ENCODE measurements at regions not wholly inside any gene's neighbourhood (a gene's known extent, or its start where the extent isn't known, plus 50 kb on each side); places are given as distances from the start of the nearest gene placed in this dataset.

DNA sequence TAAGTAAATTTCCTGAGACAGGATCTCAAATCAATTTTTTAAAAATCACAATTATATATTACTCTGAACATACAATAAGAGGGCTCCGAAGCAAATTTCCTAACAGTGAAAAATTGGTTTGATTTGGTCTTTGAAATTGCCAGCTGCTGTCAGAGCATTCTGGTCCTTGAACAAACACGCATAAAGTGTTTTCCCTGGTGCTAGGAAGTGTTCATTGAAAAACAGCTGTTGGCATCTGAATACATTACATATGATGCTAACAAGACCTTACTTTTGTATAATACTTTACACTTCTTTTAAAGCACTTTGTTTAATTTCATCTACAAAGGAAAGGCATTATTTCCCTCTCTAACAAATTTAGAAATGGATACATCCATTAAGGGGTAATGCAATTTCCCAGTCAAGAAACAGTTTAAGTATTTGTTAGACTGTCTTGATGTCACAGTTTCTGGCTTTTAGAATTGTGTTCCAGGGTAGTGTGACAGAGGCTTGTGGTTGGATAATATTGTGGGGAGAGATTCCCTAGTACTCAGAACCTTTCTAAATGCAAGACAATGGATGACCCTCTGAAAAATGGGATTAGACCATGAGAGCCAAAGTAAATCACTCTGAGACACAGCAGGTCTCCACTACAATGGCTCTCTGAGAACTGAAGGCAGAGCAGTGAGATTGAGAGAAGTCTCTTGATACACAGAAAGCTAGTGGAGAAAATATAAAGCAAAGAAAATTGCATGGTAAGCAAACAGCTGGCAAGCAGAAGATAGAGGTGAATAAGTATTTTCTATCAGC lies 299.0 kb downstream of the TRIB2 start:
- DNase-seq = peak in 1 of 2 experiments; percentile 39

GRCh38 chr2:13018490-13018889 lies 301.8 kb downstream of the TRIB2 start:
- DNase-seq = no peak

GRCh38 chr2:13019781-13020180 lies 303.0 kb downstream of the TRIB2 start:
- DNase-seq = no peak

- DNase-seq = no peak
Observed at GRCh38 chr2:13020469-13020868, 303.7 kb downstream of the TRIB2 start.

DNA sequence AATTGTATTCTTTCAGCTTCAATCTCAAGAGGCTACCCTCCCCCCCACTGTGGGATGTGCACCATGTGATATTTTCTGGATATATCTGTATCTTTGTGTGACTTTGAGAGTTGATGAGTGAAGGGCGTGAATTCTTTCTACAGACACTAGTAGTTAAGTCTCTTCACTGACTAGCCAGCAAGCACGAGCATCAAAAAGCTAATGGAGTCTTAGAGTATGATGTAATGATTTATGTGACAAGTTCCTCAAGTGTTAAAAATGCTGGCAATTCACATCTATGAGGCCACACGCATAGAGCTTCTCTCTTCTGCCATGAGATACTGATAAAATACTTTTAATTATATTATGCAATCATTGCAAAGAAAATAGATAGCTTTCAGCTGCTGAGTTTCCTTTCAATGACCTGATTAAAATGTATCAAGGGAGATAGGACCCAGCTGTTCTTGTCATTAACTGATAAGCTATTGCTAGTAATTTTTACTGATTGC lies 304.8 kb downstream of the TRIB2 start:
- DNase-seq = no peak

GRCh38 chr2:13030606-13031005 lies 313.9 kb downstream of the TRIB2 start:
- no peak for DNase-seq

DNA sequence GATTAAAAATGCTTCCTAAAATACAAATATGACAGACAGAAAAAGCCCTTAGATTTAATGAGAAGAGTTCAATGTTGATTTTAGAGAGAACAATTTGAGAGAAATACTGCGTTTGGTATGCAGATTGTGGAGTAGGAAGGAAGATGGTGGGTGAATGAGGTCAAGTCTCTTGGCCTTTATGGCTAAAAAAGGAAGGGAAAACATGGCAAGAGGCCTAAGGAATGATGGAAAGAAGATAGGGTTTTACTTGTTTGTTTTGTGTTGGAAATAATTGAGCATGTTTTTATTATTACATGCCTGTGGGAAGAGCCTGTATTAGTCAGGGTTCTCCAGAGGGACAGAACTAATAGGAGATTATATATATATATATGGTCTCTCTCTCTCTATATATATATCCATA lies 318.1 kb downstream of the TRIB2 start:
- no peak for DNase-seq

DNA sequence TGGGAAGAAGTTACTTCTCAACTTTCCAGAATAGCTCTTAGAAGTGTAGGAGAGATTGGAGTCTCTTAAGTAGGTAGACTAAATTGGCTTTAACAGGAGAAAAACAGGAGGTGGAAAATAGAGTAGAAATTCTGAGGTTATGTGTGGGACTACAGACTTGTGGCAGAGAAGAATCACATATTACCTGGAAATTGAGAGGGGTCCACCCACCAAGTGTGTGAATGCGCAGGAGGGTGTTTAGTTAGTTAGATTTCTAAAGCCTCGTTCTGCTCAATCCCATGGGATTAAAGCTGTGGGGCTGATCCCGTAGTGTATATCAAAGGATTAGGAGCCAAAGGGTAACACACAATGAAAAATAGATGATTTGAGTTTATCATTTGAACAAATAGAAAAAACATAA lies 319.1 kb downstream of the TRIB2 start:
- DNase-seq = no peak

DNA sequence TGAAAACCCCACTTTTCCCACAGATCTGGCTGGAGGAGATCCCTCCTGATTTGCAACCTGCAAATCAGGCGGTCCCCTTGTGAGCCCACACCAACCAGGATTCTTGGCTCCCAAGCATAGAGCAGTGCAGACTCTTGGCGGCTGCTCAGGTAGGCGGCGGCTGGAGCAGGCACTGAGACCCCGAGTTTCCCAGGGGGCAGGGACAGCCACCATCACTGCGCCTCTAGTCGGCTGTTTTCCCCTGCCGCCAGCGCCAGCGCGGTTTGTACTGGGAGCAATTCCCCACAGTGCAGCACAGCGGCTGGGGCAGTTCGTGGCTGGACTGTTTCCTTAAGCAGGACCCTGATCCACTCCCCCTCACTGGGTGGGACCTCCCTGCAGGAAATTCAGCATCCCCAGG lies 323.3 kb downstream of the TRIB2 start:
- DNase-seq = no peak

DNA sequence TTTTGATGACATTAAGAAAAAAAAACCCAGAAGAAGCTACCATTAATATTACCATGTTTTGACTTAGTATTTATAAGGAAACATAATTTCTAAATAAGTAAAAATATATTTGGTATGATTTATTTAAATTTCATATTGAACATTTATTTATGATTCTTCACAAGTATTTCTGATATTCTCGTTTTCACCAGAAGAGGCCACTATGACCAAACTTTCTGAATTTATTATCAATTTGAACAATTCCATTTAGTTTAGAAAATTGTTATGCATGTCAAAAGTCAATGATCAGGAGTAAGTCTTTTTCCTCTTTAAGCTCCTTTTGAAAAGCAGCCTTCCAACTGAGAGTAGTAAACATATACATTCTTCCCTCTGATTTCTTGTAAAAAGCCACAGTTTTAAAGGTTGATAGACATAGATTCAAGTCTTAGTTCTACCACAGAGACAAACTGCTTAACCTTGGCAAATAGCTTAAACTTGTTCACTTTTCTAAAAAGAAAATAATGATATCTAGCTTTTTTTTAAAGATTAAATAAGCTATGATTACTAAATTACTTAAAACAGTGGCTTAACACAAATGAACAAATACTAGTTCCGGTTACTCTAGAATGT lies 329.9 kb downstream of the TRIB2 start:
- DNase-seq = peak in 1 of 2 experiments; percentile 9

DNA sequence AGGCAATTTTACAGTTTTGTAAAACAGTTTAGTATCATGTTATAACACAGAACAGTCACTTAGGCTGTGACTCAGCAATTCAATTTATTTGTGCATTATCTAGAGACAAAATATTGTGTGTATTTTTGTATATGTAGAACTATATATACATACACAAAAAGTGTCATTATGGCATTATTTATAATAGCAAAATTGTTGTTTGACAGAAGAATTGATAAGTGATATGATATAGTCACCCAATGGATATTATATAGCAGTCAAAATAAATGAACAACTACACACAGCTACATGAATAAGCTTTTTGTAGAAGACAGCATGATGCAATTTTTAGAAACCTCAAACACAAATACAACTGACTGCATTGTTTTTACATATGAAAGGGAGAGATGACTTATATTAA lies 334.0 kb downstream of the TRIB2 start:
- DNase-seq = no peak

DNA sequence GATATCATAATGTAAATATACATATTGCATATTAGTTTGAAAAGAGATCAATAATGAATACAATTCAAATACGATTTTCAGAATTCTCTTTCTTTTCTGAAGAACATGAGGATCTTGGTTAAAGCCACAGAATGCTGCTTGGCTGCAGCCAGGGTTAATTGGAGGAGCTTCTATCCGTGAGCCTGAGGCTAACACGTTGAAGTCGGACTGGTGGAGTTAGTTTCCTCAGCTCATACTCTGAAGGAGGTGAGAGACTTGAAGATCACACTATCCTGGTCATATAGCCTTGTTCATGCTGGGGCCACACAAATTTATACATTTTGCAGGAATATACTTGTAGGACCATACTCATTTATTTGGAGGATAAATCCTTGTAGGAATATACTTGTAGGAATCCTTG lies 335.8 kb downstream of the TRIB2 start:
- DNase-seq = no peak

DNA sequence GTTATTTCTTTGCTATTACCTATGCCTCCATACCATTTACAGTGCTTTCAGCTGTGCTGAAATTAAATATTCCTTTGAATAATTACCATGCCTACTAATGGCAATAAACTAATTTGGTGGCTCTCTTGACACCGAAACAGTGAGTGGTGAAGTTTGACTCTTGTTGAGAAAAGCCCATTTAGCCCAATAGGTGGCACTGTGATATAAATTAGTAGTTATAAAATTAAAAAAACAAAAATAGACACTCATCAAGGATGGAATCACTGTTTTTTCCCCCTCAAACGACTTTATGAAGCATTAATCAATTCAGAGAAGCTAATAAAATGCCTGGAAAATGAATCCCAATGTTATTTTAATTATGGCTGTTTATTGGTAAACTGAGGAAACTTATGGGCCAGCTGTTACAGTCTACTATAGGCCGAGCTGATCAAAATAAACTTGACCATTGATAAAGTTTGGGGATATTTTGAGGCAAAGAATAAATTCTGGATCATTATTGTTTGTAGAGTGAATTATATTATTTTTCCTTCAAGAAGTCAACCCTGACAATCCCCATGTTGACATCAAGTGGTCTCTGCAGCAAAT lies 339.6 kb downstream of the TRIB2 start:
- DNase-seq = peak in 1 of 2 experiments; percentile 33

DNA sequence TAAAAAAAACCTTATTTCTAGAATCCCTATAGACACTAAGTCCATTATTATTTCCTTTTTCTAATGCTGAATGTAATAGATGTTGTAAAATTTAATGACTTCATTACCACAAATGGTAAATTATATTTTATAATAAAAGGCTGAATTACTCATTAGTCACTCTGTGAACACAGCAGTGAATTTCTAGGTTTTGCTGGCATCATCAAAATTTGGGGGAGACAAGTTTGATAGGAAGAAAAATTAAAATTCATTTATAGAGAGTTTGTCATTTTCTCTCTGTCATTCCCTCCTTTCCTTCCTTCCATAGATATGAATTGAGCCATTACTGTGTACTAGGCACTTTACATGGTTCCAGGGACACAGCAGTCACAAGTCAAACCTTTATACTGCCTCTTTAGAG lies 340.9 kb downstream of the TRIB2 start:
- no peak for DNase-seq

DNA sequence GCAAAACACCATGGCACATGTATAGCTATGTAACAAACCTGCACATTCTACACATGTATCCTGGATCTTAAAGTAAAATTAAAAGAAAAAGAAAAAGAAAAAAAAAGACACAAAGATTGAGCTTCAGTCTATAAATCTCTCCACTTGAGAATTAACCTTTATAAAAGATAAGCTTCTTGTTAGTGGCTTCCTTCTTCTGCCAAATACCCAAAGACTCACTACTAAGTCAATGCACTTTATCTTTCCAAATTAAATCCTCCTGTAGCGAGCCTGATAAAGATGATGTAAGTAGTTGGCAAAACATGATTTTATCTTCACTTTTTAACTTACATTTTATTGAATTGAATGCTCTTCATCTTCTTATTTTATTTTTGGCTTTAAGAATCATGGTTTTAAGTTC lies 349.9 kb downstream of the TRIB2 start:
- DNase-seq = no peak

DNA sequence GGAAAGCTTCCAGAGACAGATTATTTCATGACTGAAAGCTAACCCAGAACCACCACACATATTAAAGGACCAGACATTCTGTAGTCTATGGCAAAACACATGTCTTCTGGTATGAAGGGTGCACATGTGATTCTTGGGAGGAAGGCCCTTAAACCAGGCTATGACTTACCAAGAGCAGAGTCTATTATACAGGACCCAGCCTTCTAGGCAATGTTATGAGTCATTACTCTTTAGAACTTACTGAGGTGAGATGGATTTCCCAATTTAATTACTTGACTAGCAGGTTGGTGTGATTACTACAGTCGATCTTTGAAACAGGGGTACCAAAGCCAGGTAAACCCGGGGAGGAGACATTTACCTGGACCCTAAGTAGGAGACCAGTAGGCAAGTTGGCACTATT lies 350.8 kb downstream of the TRIB2 start:
- DNase-seq = no peak

DNA sequence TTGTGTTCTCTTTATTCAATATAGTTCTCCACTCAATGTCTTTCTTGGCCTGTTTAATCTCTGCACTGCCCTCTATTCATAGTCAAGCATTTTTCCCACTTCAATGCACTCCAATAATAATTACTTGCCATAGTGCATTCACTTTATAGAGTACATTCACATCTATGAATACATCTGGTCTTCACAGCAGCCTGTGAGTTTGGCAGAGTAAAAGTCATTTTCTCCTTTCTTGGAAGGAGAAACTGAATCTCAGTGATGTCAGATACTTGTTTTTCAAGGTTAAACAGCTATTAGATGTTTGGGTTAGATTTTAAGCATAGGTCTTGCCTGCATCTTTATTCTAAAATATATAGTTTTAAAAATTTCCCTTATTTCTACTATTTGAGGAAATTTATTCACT lies 373.2 kb downstream of the TRIB2 start:
- no peak for DNase-seq

GRCh38 chr2:13091455-13091854 lies 374.7 kb downstream of the TRIB2 start:
- no peak for DNase-seq

- no peak for DNase-seq
Observed at GRCh38 chr2:13091861-13092378, 375.2 kb downstream of the TRIB2 start.

DNA sequence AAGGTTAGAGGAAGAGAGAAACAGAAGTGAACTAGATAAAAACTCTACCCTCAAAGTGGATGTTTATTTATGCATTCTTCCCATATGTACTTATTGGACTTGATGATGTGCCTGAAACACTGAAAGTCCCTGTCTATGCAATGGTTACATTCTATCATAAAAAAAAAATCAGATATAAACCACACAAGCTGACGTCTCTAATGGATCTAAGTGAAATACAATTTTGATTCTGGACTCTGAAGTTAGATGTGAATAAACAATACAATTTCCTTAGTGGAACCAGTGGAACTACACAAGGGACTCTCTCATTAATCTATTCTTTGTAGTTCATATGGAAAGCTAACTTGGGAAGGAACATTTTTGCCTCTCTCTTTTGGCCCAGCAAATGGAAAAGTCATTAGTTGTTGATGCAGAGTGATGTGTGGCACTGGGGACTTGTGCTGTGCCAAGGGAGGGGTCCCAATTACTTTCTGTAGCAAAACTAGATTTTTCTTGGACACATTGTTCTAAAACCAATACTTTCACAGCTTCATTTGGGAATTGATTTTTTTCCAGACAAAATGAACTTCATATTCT lies 376.8 kb downstream of the TRIB2 start:
- DNase-seq = no peak

DNA sequence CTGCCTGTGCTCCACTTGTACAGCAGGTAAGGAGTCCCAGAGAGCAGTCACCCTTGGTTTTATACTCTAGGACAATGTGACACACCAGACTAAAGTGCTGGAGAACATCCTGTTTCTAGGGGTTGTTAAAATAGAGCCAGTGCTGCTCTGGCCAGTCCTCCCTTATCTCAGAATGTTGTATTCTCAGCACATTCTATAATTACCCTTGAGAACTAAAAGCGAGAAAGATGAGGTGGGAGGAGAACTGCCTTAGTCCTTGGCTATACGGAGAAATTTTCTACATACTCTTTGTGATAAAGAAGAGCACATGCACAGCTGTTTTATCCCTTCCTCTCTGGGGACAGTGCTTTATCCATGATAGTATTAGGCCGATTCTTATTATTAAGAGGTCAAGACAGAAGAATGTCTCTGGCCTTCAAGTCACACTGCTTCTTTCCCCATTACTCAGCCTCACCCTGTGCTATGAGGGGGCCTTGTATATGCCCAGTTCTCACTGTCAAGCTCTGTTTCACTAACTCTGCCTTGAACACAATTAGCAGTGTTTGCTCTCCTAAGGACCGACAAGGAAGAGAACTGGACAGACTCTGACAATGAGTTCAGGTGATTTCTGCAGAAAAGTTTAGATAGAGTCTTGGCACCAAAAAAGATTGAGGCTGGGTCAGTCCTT lies 385.8 kb downstream of the TRIB2 start:
- no peak for DNase-seq

DNA sequence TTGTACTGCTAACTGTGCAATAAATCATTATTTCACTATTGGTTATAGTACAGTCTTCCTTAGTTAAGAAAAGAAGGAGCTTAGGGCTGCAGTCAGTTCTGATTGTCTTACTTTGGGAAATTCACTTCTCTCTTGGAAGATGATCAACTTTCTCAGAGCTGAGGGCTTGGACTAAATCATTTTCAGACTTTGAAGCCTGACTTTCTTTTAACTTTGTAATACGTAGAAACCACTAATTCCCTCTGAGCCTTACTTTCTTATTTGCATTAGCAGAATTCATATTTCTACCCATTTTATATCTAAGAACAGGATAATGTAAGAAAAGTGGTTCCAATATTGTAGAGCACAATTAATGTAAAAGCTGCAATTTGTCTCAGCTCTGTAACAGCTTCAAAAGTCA lies 386.4 kb downstream of the TRIB2 start:
- no peak for DNase-seq

Data from NCI-H2081 (cell line).